BJ (cell line): ENCODE measurements at regions not wholly inside any gene's neighbourhood (a gene's known extent, or its start where the extent isn't known, plus 50 kb on each side); places are given as distances from the start of the nearest gene placed in this dataset.

ENCODE experiments used
- CTCF ChIA-PET: fragments of 350-600 bp; formaldehyde crosslinking; extraction: SDS; loops from one replicate; lab custom pipeline; 2021; ENCODE audit warnings: antibody characterized with exemption, inconsistent platforms; lab: Yijun Ruan, JAX
- POLR2A ChIA-PET: fragments of 300-600 bp; sonication (Branson Sonifier 250); formaldehyde crosslinking; extraction: SDS; loops from one replicate; lab custom pipeline; 2021; ENCODE audit warnings: antibody characterized with exemption; lab: Charles Lee
- DNase-seq: peaks from one replicate; pipeline ENCODE4 v3.0.0-alpha.2; 2011; ENCODE audit warnings: low read depth
- H3K27me3 ChIP-seq: 2 replicates; pipeline ENCODE4 v1.6.0; 2011; ENCODE audit warnings: low read length; ENCODE audit not compliant: control insufficient read depth, insufficient read depth
- H3K36me3 ChIP-seq: 2 replicates; pipeline ENCODE4 v1.5.1; 2011; ENCODE audit warnings: low read length; ENCODE audit not compliant: control insufficient read depth, insufficient read depth
- H3K4me3 ChIP-seq: 2 replicates; pipeline ENCODE4 v1.5.1; 2011; ENCODE audit warnings: low read depth, mild to moderate bottlenecking, control low read depth, low read length
- CTCF ChIP-seq: IDR thresholded peaks from 2 replicates; pipeline ENCODE4 v1.5.1; 2011; ENCODE audit warnings: low read depth, mild to moderate bottlenecking, control low read depth, inconsistent platforms, low read length, moderate library complexity; ENCODE audit not compliant: insufficient read depth

- TF ChIP-seq CTCF: no peak
These were observed 90.3 kb upstream of the FRG1 start for GRCh38 chr4:189850239-189850856.

GRCh38 chr4:189858435-189858834 lies 82.2 kb upstream of the FRG1 start:
- Histone ChIP-seq H3K36me3 (no peaks in the 10 kb centered on the region), H3K4me3 (no peak overlapping the region), H3K27me3 (no peaks in the 10 kb centered on the region)
- no peak for DNase-seq
- POLR2A ChIA-PET: no interaction called here
- CTCF ChIA-PET: no interaction called here
- no peak for TF ChIP-seq CTCF

More at GRCh38 chr4:189850239-189850856, 90.3 kb upstream of the FRG1 start:
- POLR2A ChIA-PET: no interaction called here
- Histone ChIP-seq H3K27me3 (no peaks in the 10 kb centered on the region), H3K36me3 (no peaks in the 10 kb centered on the region), H3K4me3 (no peak overlapping the region)
- no peak for DNase-seq
- CTCF ChIA-PET: no interaction called here

GRCh38 chr4:189861101-189861500 lies 79.6 kb upstream of the FRG1 start:
- H3K27me3 ChIP-seq: no peaks in the 10 kb centered on the region
- H3K36me3 ChIP-seq: no peaks in the 10 kb centered on the region
- ChIA-PET POLR2A (no interaction called here), CTCF (no interaction called here)
- no peak for TF ChIP-seq CTCF
- no peak for DNase-seq
- no peak overlapping the region for H3K4me3 ChIP-seq

- DNase-seq: no peak
- POLR2A ChIA-PET: no interaction called here
- Histone ChIP-seq H3K36me3 (no peaks in the 10 kb centered on the region), H3K4me3 (no peak overlapping the region), H3K27me3 (no peaks in the 10 kb centered on the region)
- no peak for TF ChIP-seq CTCF
- CTCF ChIA-PET: interaction anchor here (1.7 kb wide), 1 partner anchor 35 kb away, joined by 4 read pairs; no protein-coding TSS in a partner anchor
These were observed 71.4 kb upstream of the FRG1 start for GRCh38 chr4:189869236-189869635.

GRCh38 chr4:189870511-189871234 lies 70.0 kb upstream of the FRG1 start:
- Histone ChIP-seq H3K27me3 (no peaks in the 10 kb centered on the region), H3K36me3 (no peaks in the 10 kb centered on the region), H3K4me3 (no peak overlapping the region)
- no peak for DNase-seq
- ChIA-PET CTCF (no interaction called here), POLR2A (no interaction called here)
- no peak for TF ChIP-seq CTCF
